GM12892 (cell line): ENCODE measurements at regions not wholly inside any gene's neighbourhood (a gene's known extent, or its start where the extent isn't known, plus 50 kb on each side); places are given as distances from the start of the nearest gene placed in this dataset.

ENCODE experiments used
- POLR2A ChIP-seq: IDR thresholded peaks from 2 replicates; pipeline ENCODE4 v1.6.1; 2011; ENCODE audit warnings: low read depth, low read length, control low read depth
- POLR2AphosphoS5 ChIP-seq: IDR thresholded peaks from 2 replicates; pipeline ENCODE4 v1.6.1; 2011; ENCODE audit warnings: low read depth, low read length, control low read depth
- TAF1 ChIP-seq: IDR thresholded peaks from 2 replicates; pipeline ENCODE4 v1.6.1; 2011; ENCODE audit warnings: low read depth, mild to moderate bottlenecking, control low read depth, low read length, borderline replicate concordance

- TF ChIP-seq POLR2A (no peak), TAF1 (no peak), POLR2AphosphoS5 (no peak)
Measured at GRCh38 chr6:74578339-74578738, 627.5 kb downstream of the COL12A1 start.
